OCI-LY7 (cell line): ENCODE measurements at regions not wholly inside any gene's neighbourhood (a gene's known extent, or its start where the extent isn't known, plus 50 kb on each side); places are given as distances from the start of the nearest gene placed in this dataset.
"Not testable (repeated sequence)": the region's sequence is repeated elsewhere in the genome, so short reads cannot be mapped to it uniquely, and the experiment has no call there.

Experiments used
- BruUV-seq: library from RNA; stranded (reverse); fragments of 400-500 nt; replicated peaks from 2 replicates; lab custom pipeline; 2021; lab: Mats Ljungman, UMichigan
- CTCF ChIA-PET: fragments of 300-600 bp; sonication (Branson Sonifier 250); formaldehyde crosslinking; loops from one replicate; lab custom pipeline; 2022; ENCODE audit warnings: antibody characterized with exemption; ENCODE audit not compliant: unreplicated experiment; lab: Charles Lee
- POLR2A ChIA-PET: fragments of 300-600 bp; sonication (Branson Sonifier 250); formaldehyde crosslinking; loops from one replicate; lab custom pipeline; 2022; ENCODE audit warnings: antibody characterized with exemption; lab: Charles Lee
- DNase-seq: peaks from one replicate; pipeline ENCODE4 v3.0.0-alpha.2; 2015; ENCODE audit warnings: low spot score
- H2AFZ ChIP-seq: fragments of 200-600 bp; sonication (generic), shearing (Covaris generic); 2 replicates; pipeline ENCODE4 v1.6.1; 2014; ENCODE audit warnings: mild to moderate bottlenecking, antibody characterized with exemption, low read length, moderate library complexity
- H3K27ac ChIP-seq: fragments of 200-600 bp; sonication (generic); 2 replicates; pipeline ENCODE4 v1.5.1; 2014; ENCODE audit warnings: mixed run types, low read depth, mild to moderate bottlenecking, moderate library complexity, low read length, inconsistent platforms; ENCODE audit not compliant: poor library complexity, severe bottlenecking
- H3K36me3 ChIP-seq: fragments of 200-600 bp; sonication (generic); 2 replicates; pipeline ENCODE4 v1.6.1; 2014; ENCODE audit warnings: mild to moderate bottlenecking, antibody characterized with exemption, low read length, moderate library complexity, mixed read lengths; ENCODE audit not compliant: insufficient read depth
- H3K4me1 ChIP-seq: fragments of 200-600 bp; sonication (generic); 2 replicates; pipeline ENCODE4 v1.5.1; 2014; ENCODE audit warnings: mild to moderate bottlenecking, low read length; ENCODE audit not compliant: insufficient read depth, poor library complexity, severe bottlenecking
- H3K4me2 ChIP-seq: fragments of 200-600 bp; sonication (generic); 2 replicates; pipeline ENCODE4 v1.6.1; 2014; ENCODE audit warnings: mild to moderate bottlenecking, low read length
- H3K4me3 ChIP-seq: fragments of 200-600 bp; sonication (generic); 2 replicates; pipeline ENCODE4 v1.5.1; 2014; ENCODE audit warnings: mild to moderate bottlenecking, low read depth, low read length; ENCODE audit not compliant: poor library complexity, severe bottlenecking
- H3K79me2 ChIP-seq: fragments of 200-600 bp; sonication (generic); 2 replicates; pipeline ENCODE4 v1.6.1; 2016; ENCODE audit warnings: low read depth, mild to moderate bottlenecking, low read length, moderate library complexity, mixed read lengths; ENCODE audit not compliant: insufficient read depth
- H3K9me2 ChIP-seq: fragments of 200-600 bp; sonication (generic); 2 replicates; pipeline ENCODE4 v1.6.1; 2016; ENCODE audit warnings: mild to moderate bottlenecking, low read length, mixed read lengths; ENCODE audit not compliant: insufficient read depth
- H3K9me3 ChIP-seq: fragments of 200-600 bp; sonication (generic); 2 replicates; pipeline ENCODE4 v1.6.1; 2014; ENCODE audit warnings: mild to moderate bottlenecking, mixed run types, low read length, mixed read lengths
- H4K20me1 ChIP-seq: fragments of 200-600 bp; sonication (generic); 2 replicates; pipeline ENCODE4 v1.6.1; 2014; ENCODE audit warnings: mild to moderate bottlenecking, antibody characterized with exemption, low read length, moderate library complexity, mixed read lengths; ENCODE audit not compliant: insufficient read depth
- CTCF ChIP-seq: fragments of 200-600 bp; sonication (generic); conservative IDR thresholded peaks from 2 replicates; pipeline ENCODE4 v1.5.1; 2014; ENCODE audit warnings: mild to moderate bottlenecking, antibody characterized with exemption, low read length, moderate library complexity, mixed read lengths
- EZH2phosphoT487 ChIP-seq: fragments of 200-600 bp; sonication (generic); IDR thresholded peaks from 2 replicates; pipeline ENCODE4 v1.6.1; 2018; ENCODE audit warnings: low read depth, borderline replicate concordance, mild to moderate bottlenecking, mixed run types, antibody characterized with exemption, low read length, moderate library complexity, mixed read lengths
- intact Hi-C: fragments of 100-400 bp; cut with micrococcal nuclease; formaldehyde crosslinking; loops from one replicate; pipeline ENCODE4 v1.10.0; 2022; ENCODE audit not compliant: unreplicated experiment

- H3K27ac ChIP-seq, result no peak overlapping the region
- H3K4me1 ChIP-seq, result no peaks in the 10 kb centered on the region
- POLR2A ChIA-PET, result no interaction called here
- H3K4me3 ChIP-seq, result no peak overlapping the region
- H3K4me2 ChIP-seq, result no peak overlapping the region
- no peak overlapping the region for H2AFZ ChIP-seq
- TF ChIP-seq CTCF (no peak), EZH2phosphoT487 (no peak)
- no peaks in the 10 kb centered on the region for H3K9me2 ChIP-seq
- no peaks in the 10 kb centered on the region for H3K9me3 ChIP-seq
- no peaks in the 10 kb centered on the region for H4K20me1 ChIP-seq
- H3K36me3 ChIP-seq, result no peaks in the 10 kb centered on the region
- intact Hi-C loops, result no loop called here
- CTCF ChIA-PET, result interaction anchor here (0.6 kb wide), 1 partner anchor 110 kb away, joined by 3 read pairs; no protein-coding TSS in a partner anchor
- no peaks in the 10 kb centered on the region for H3K79me2 ChIP-seq
- DNase-seq, result no peak
- BruUV-seq, result no TSS peak
These were observed 200.0 kb downstream of the LIPI start for GRCh38 chr21:14010729-14011128.

- H3K79me2 ChIP-seq, H4K20me1 ChIP-seq, DNase-seq, H3K4me1 ChIP-seq, H3K27ac ChIP-seq, CTCF ChIA-PET, H3K4me2 ChIP-seq, H2AFZ ChIP-seq, H3K9me3 ChIP-seq, H3K36me3 ChIP-seq, H3K4me3 ChIP-seq, H3K9me2 ChIP-seq, BruUV-seq, intact Hi-C loops, POLR2A ChIA-PET: not testable (repeated sequence)
These were observed 200.8 kb downstream of the LIPI start for GRCh38 chr21:14009990-14010389.

DNA sequence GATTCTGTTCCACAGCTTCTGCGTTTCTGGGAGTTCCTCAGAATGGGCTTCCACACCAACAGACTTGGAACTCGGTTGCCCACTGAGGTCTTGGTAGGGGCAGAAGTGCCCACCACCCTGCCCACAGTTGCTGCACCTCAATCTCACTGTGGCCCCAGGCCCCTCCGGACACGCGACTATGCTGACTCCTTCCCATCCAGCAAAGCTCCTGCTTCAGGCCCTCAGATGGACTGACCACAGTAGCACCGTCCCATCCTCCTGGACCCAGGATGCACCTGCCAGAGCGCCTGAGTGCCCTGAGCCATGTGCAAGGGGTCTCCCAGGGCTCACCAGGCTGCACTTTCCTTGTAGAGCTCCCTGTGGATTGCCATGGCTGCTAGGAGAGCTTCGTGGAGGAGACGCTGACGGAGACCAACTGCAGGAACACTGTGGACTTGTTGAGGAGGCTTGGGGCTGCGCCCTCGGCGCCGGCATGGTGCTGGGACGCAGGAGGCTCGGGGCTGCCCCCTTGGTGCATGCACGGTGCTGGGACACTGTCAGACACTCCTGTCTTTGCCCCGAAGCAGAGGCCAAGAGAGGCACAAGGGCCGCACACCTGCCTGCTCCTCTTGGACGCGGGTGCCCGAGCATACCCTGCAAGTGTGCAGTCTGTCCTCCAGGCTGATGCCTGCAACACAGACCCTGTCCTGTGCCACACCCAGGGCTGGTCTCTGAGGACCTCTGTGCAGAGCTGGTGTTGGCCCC, 201.3 kb downstream of the LIPI start:
- DNase-seq, H3K9me2 ChIP-seq, H2AFZ ChIP-seq, intact Hi-C loops, H3K4me3 ChIP-seq, H3K36me3 ChIP-seq, CTCF ChIA-PET, H3K27ac ChIP-seq, POLR2A ChIA-PET, H3K79me2 ChIP-seq, BruUV-seq, H4K20me1 ChIP-seq, H3K9me3 ChIP-seq, H3K4me2 ChIP-seq, H3K4me1 ChIP-seq: not testable (repeated sequence)

DNA sequence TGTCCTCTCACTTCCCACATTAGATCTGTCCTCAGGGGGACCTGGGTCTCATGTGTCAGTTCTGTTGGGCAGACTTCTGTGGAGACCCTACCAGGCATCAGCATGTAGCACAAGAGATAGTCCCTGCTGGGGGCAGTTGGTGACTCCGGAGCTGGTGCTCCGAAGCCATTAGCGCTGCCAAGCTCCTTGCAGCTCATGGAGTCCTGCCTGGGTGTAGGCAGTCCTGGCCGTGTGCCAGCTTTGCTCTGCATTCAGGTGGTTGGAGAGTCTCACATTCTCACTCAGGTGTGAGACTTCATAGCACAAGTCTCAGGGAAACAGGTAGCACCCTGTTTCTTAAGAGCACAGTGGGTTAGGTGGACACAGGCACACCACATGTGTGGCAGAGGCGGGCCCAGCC, 202.3 kb downstream of the LIPI start:
- DNase-seq, BruUV-seq, H2AFZ ChIP-seq, H3K4me1 ChIP-seq, POLR2A ChIA-PET, H3K79me2 ChIP-seq, intact Hi-C loops, H3K4me2 ChIP-seq, H3K27ac ChIP-seq, H3K9me3 ChIP-seq, H3K36me3 ChIP-seq, H4K20me1 ChIP-seq, H3K9me2 ChIP-seq, CTCF ChIA-PET, H3K4me3 ChIP-seq: not testable (repeated sequence)

DNA sequence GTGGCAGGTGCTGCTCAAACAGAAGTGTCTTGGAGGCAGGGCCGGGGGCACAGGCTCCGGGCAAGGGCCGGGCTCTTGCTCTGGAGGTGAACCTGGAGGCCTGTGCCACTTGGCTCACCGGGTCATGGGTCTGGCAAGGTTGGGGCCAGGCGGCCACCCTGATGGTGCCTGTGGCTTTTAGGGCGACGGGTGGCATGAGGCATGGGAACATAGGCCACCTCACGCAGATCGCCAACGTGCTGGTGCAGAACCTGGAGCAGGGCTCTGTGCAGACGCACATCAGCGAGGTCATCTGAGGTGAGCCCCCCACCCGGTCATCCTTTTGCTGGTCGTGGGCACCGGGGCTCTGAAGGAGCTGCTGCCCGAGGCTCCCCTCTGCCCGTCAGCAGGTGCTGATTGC, 202.7 kb downstream of the LIPI start:
- H3K9me2 ChIP-seq, intact Hi-C loops, H2AFZ ChIP-seq, H3K79me2 ChIP-seq, CTCF ChIA-PET, H3K4me3 ChIP-seq, H3K4me1 ChIP-seq, DNase-seq, H3K9me3 ChIP-seq, H3K36me3 ChIP-seq, H3K27ac ChIP-seq, BruUV-seq, H4K20me1 ChIP-seq, POLR2A ChIA-PET, H3K4me2 ChIP-seq: not testable (repeated sequence)

- intact Hi-C loops, H3K79me2 ChIP-seq, H3K27ac ChIP-seq, DNase-seq, CTCF ChIA-PET, H3K4me2 ChIP-seq, H3K4me3 ChIP-seq, H2AFZ ChIP-seq, POLR2A ChIA-PET, H4K20me1 ChIP-seq, BruUV-seq, H3K9me2 ChIP-seq, H3K36me3 ChIP-seq, H3K9me3 ChIP-seq, H3K4me1 ChIP-seq: not testable (repeated sequence)
These were observed 204.6 kb downstream of the LIPI start for GRCh38 chr21:14006144-14006543.
